ENCODE measurements at regions not wholly inside any gene's neighbourhood (a gene's known extent, or its start where the extent isn't known, plus 50 kb on each side); places are given as distances from the start of the nearest gene placed in this dataset.

- Histone ChIP-seq H2AFZ (ENCODE audit: low read length) (no peak overlapping the region), H3K27ac (ENCODE audit: low read length) (no peak overlapping the region)
Measured at GRCh38 chr6:104617591-104617990, 242.1 kb downstream of the HACE1 start.

DNA sequence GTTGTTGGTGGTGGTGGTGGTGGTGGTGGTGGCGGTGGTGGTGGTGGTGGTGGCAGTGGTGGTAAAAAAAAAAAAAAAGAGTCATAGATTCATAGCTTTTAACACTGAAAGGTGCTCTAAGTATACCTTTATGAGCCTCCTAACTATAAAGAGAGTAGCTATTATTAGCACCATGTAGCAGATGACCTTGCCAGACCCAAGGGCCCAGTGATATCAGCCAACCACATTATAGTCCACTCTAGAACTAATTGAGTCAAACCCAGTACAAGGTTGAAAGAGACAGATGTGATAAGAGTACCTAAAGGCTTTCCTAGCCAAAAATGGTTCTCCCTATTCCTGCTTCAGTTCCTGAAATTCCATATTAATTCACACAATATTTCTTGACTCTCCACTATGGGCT lies 245.3 kb downstream of the HACE1 start:
- TF ChIP-seq EZH2phosphoT487 (IDR thresholded peaks at IDR 0.05; ENCODE audit: borderline replicate concordance, low read length) (no peak), CTCF (conservative IDR thresholded peaks at IDR 0.05; ENCODE audit: low read depth, low read length) (no peak), EZH2 (IDR thresholded peaks at IDR 0.05; ENCODE audit: low read length, unreplicated experiment) (no peak)
- Histone ChIP-seq H3F3A (ENCODE audit: low read length, unreplicated experiment) (no peaks in the 10 kb centered on the region), H3K4me1 (ENCODE audit: insufficient read depth, low read length) (no peaks in the 10 kb centered on the region), H3K4me3 (ENCODE audit: low read length) (no peak overlapping the region), H3K27ac (ENCODE audit: low read length) (no peak overlapping the region), H3K79me2 (ENCODE audit: low read length) (no peaks in the 10 kb centered on the region), H3K27me3 (ENCODE audit: low read length) (no peaks in the 10 kb centered on the region), H3K9me3 (ENCODE audit: low read length) (no peaks in the 10 kb centered on the region), H3K4me2 (ENCODE audit: low read length) (no peak overlapping the region), H3K9me2 (replicated peaks; ENCODE audit: low read length) (no peaks in the 10 kb centered on the region), H2AFZ (ENCODE audit: low read length) (no peak overlapping the region), H3K36me3 (ENCODE audit: low read depth, low read length) (no peaks in the 10 kb centered on the region), H3K9ac (ENCODE audit: low read length) (no peak overlapping the region), H4K20me1 (ENCODE audit: low read length) (no peaks in the 10 kb centered on the region)
- intact Hi-C loops (cut with micrococcal nuclease), result no loop called here
- POLR2A ChIA-PET (ENCODE audit: unreplicated experiment), result no interaction called here
- DNase-seq, result no peak
- BruUV-seq (replicated peaks), result no TSS peak
- CTCF ChIA-PET, result no interaction called here
- no peak for ATAC-seq

More at GRCh38 chr6:104617591-104617990, 242.1 kb downstream of the HACE1 start:
- CTCF ChIA-PET, result no interaction called here
- Histone ChIP-seq H4K20me1 (ENCODE audit: low read length) (no peaks in the 10 kb centered on the region), H3F3A (ENCODE audit: low read length, unreplicated experiment) (no peaks in the 10 kb centered on the region), H3K36me3 (ENCODE audit: low read depth, low read length) (no peaks in the 10 kb centered on the region), H3K27me3 (ENCODE audit: low read length) (no peaks in the 10 kb centered on the region), H3K9ac (ENCODE audit: low read length) (no peak overlapping the region), H3K79me2 (ENCODE audit: low read length) (no peaks in the 10 kb centered on the region), H3K9me2 (replicated peaks; ENCODE audit: low read length) (no peaks in the 10 kb centered on the region), H3K4me3 (ENCODE audit: low read length) (no peak overlapping the region), H3K4me2 (ENCODE audit: low read length) (no peak overlapping the region), H3K9me3 (ENCODE audit: low read length) (no peaks in the 10 kb centered on the region), H3K4me1 (ENCODE audit: insufficient read depth, low read length) (peaks cover 7% of the 10 kb centered on the region)
- DNase-seq (no peak), ATAC-seq (no peak)
- TF ChIP-seq EZH2 (IDR thresholded peaks at IDR 0.05; ENCODE audit: low read length, unreplicated experiment), result no peak
- POLR2A ChIA-PET (ENCODE audit: unreplicated experiment), result no interaction called here
- no TSS peak for BruUV-seq (replicated peaks)
- intact Hi-C loops (cut with micrococcal nuclease), result no loop called here

GRCh38 chr6:104613416-104614001 lies 246.2 kb downstream of the HACE1 start:
- Histone ChIP-seq H3K79me2 (ENCODE audit: low read length) (no peaks in the 10 kb centered on the region), H3K36me3 (ENCODE audit: low read depth, low read length) (no peaks in the 10 kb centered on the region), H3K9me2 (replicated peaks; ENCODE audit: low read length) (no peaks in the 10 kb centered on the region), H3K27me3 (ENCODE audit: low read length) (no peaks in the 10 kb centered on the region), H3K4me1 (ENCODE audit: insufficient read depth, low read length) (no peaks in the 10 kb centered on the region), H3K27ac (ENCODE audit: low read length) (no peak overlapping the region), H2AFZ (ENCODE audit: low read length) (no peak overlapping the region), H3K9me3 (ENCODE audit: low read length) (no peaks in the 10 kb centered on the region), H3F3A (ENCODE audit: low read length, unreplicated experiment) (no peaks in the 10 kb centered on the region), H3K4me2 (ENCODE audit: low read length) (no peak overlapping the region), H4K20me1 (ENCODE audit: low read length) (no peaks in the 10 kb centered on the region), H3K4me3 (ENCODE audit: low read length) (no peak overlapping the region), H3K9ac (ENCODE audit: low read length) (no peak overlapping the region)
- no peak for TF ChIP-seq EZH2 (IDR thresholded peaks at IDR 0.05; ENCODE audit: low read length, unreplicated experiment)
- no peak for TF ChIP-seq CTCF (conservative IDR thresholded peaks at IDR 0.05; ENCODE audit: low read depth, low read length)
- no peak for TF ChIP-seq EZH2phosphoT487 (IDR thresholded peaks at IDR 0.05; ENCODE audit: borderline replicate concordance, low read length)
- ChIA-PET CTCF (no interaction called here), POLR2A (ENCODE audit: unreplicated experiment) (no interaction called here)
- no peak for DNase-seq
- BruUV-seq (replicated peaks), result no TSS peak
- ATAC-seq, result no peak
- intact Hi-C loops (cut with micrococcal nuclease), result no loop called here

Data from PC-3 (cell line).